ENCODE measurements at regions not wholly inside any gene's neighbourhood (a gene's known extent, or its start where the extent isn't known, plus 50 kb on each side); places are given as distances from the start of the nearest gene placed in this dataset.

GRCh38 chr12:68998041-68998440 is 65.1 kb upstream of the CPM start:
- TF ChIP-seq CTCF (IDR thresholded peaks at IDR 0.05), result no peak
- no peak for TF ChIP-seq POLR2A (IDR thresholded peaks at IDR 0.05)
- TF ChIP-seq POLR2AphosphoS5 (IDR thresholded peaks at IDR 0.05), result no peak
